Loucy (cell line): ENCODE measurements at regions not wholly inside any gene's neighbourhood (a gene's known extent, or its start where the extent isn't known, plus 50 kb on each side); places are given as distances from the start of the nearest gene placed in this dataset.

Experiments
- H2AFZ ChIP-seq: fragments of 200-600 bp; sonication (generic); 2 replicates; pipeline ENCODE4 v1.6.0; 2016; ENCODE audit warnings: antibody characterized with exemption, mild to moderate bottlenecking, low read length, moderate library complexity
- H3F3A ChIP-seq: fragments of 200-600 bp; 2 replicates; pipeline ENCODE4 v1.6.0; 2016; ENCODE audit warnings: antibody characterized with exemption, low read depth, mild to moderate bottlenecking
- H3K27me3 ChIP-seq: fragments of 200-600 bp; sonication (generic); 2 replicates; pipeline ENCODE4 v1.6.1; 2014; ENCODE audit warnings: low read length, mild to moderate bottlenecking; ENCODE audit not compliant: insufficient read depth, poor library complexity, severe bottlenecking
- H3K36me3 ChIP-seq: fragments of 200-600 bp; sonication (generic); 2 replicates; pipeline ENCODE4 v1.6.1; 2016; ENCODE audit warnings: low read length; ENCODE audit not compliant: insufficient read depth
- H3K4me1 ChIP-seq: fragments of 200-600 bp; sonication (generic); 2 replicates; pipeline ENCODE4 v1.5.1; 2014; ENCODE audit warnings: low read length, mild to moderate bottlenecking; ENCODE audit not compliant: insufficient read depth, poor library complexity, severe bottlenecking
- H3K4me2 ChIP-seq: fragments of 200-600 bp; sonication (generic); 2 replicates; pipeline ENCODE4 v1.6.0; 2014; ENCODE audit warnings: antibody characterized with exemption, low read length, low read depth, mild to moderate bottlenecking; ENCODE audit not compliant: poor library complexity, severe bottlenecking
- H3K4me3 ChIP-seq: fragments of 200-600 bp; sonication (generic); 2 replicates; pipeline ENCODE4 v1.5.1; 2014; ENCODE audit warnings: low read length, mild to moderate bottlenecking, mixed read lengths; ENCODE audit not compliant: poor library complexity, severe bottlenecking
- H3K79me2 ChIP-seq: fragments of 200-600 bp; sonication (generic); 2 replicates; pipeline ENCODE4 v1.6.1; 2014; ENCODE audit warnings: low read length; ENCODE audit not compliant: insufficient read depth
- H3K9ac ChIP-seq: fragments of 200-600 bp; sonication (generic); 2 replicates; pipeline ENCODE4 v1.6.0; 2014; ENCODE audit warnings: mild to moderate bottlenecking, low read depth, low read length, moderate library complexity; ENCODE audit not compliant: poor library complexity, severe bottlenecking
- H3K9me2 ChIP-seq: fragments of 200-600 bp; sonication (generic); replicated peaks from 2 replicates; pipeline ENCODE4 v1.6.1; 2016; ENCODE audit warnings: low read depth, low read length, mixed read lengths
- H3K9me3 ChIP-seq: fragments of 200-600 bp; sonication (generic); 2 replicates; pipeline ENCODE4 v1.6.1; 2014; ENCODE audit warnings: mild to moderate bottlenecking, antibody characterized with exemption, low read length, low read depth; ENCODE audit not compliant: insufficient read depth
- H4K20me1 ChIP-seq: fragments of 200-600 bp; sonication (generic); 2 replicates; pipeline ENCODE4 v1.6.0; 2014; ENCODE audit warnings: antibody characterized with exemption, low read length, mild to moderate bottlenecking; ENCODE audit not compliant: insufficient read depth, poor library complexity, severe bottlenecking
- EZH2phosphoT487 ChIP-seq: fragments of 200-600 bp; IDR thresholded peaks from 2 replicates; pipeline ENCODE4 v1.6.1; 2018; ENCODE audit warnings: antibody characterized with exemption, mild to moderate bottlenecking, moderate library complexity, borderline replicate concordance
- TF ChIP-seq, protein P1 (sequence below): fragments of 200-600 bp; sonication (generic); conservative IDR thresholded peaks from 2 replicates; pipeline ENCODE4 v1.5.1; 2014; ENCODE audit warnings: mild to moderate bottlenecking, antibody characterized with exemption, low read length

- Histone ChIP-seq H3K36me3 (no peaks in the 10 kb centered on the region), H3F3A (no peaks in the 10 kb centered on the region), H3K4me2 (no peak overlapping the region), H3K27me3 (no peaks in the 10 kb centered on the region), H3K9me3 (no peaks in the 10 kb centered on the region), H3K9me2 (no peaks in the 10 kb centered on the region), H3K79me2 (no peaks in the 10 kb centered on the region), H4K20me1 (no peaks in the 10 kb centered on the region), H2AFZ (no peak overlapping the region), H3K4me3 (no peak overlapping the region), H3K9ac (no peak overlapping the region), H3K4me1 (no peaks in the 10 kb centered on the region)
- no peak for TF ChIP-seq EZH2phosphoT487
- TF ChIP-seq, protein P1, sequence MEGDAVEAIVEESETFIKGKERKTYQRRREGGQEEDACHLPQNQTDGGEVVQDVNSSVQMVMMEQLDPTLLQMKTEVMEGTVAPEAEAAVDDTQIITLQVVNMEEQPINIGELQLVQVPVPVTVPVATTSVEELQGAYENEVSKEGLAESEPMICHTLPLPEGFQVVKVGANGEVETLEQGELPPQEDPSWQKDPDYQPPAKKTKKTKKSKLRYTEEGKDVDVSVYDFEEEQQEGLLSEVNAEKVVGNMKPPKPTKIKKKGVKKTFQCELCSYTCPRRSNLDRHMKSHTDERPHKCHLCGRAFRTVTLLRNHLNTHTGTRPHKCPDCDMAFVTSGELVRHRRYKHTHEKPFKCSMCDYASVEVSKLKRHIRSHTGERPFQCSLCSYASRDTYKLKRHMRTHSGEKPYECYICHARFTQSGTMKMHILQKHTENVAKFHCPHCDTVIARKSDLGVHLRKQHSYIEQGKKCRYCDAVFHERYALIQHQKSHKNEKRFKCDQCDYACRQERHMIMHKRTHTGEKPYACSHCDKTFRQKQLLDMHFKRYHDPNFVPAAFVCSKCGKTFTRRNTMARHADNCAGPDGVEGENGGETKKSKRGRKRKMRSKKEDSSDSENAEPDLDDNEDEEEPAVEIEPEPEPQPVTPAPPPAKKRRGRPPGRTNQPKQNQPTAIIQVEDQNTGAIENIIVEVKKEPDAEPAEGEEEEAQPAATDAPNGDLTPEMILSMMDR: no peak
Observed at GRCh38 chr1:98294127-98294526, 367.4 kb upstream of the SNX7 start.

DNA sequence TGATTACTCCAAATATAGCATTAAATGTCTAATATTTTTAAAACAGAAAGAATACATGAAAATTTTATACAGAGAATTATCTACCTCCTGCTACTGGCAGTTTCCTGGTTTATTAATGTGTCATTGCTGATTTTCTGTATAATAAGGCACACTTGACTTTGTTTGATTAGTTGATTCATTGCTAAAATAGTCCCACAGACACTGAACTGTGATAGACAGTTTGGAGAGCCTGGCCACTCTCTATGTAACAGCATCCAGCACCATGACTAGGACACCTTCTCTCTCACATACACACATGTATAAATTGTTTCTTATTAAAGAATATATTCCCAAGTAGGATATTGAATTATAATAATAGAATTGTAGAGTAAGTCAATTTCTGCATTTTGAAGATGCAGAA, 368.5 kb upstream of the SNX7 start:
- Histone ChIP-seq H3K4me1 (peaks cover 7% of the 10 kb centered on the region), H2AFZ (no peak overlapping the region; the same call in 1 of the 2 replicates), H3K9me3 (no peaks in the 10 kb centered on the region), H3K4me2 (no peak overlapping the region), H3K36me3 (no peaks in the 10 kb centered on the region), H3K9me2 (no peaks in the 10 kb centered on the region), H4K20me1 (no peaks in the 10 kb centered on the region), H3K4me3 (no peak overlapping the region), H3K27me3 (no peaks in the 10 kb centered on the region), H3F3A (no peaks in the 10 kb centered on the region), H3K79me2 (no peaks in the 10 kb centered on the region), H3K9ac (no peak overlapping the region)
- TF ChIP-seq, protein P1: no peak
- TF ChIP-seq EZH2phosphoT487: no peak

- Histone ChIP-seq H3F3A (no peaks in the 10 kb centered on the region), H3K4me2 (no peak overlapping the region), H3K79me2 (no peaks in the 10 kb centered on the region), H3K4me1 (peaks cover 12% of the 10 kb centered on the region), H3K9me2 (no peaks in the 10 kb centered on the region), H3K4me3 (no peak overlapping the region), H2AFZ (no peak overlapping the region), H3K9me3 (no peaks in the 10 kb centered on the region), H3K27me3 (no peaks in the 10 kb centered on the region), H3K9ac (no peak overlapping the region), H3K36me3 (no peaks in the 10 kb centered on the region), H4K20me1 (no peaks in the 10 kb centered on the region)
- TF ChIP-seq EZH2phosphoT487: no peak
- TF ChIP-seq, protein P1: no peak
Observed at GRCh38 chr1:98289311-98289710, 368.5 kb upstream of the DPYD start.
